ENCODE measurements at regions not wholly inside any gene's neighbourhood (a gene's known extent, or its start where the extent isn't known, plus 50 kb on each side); places are given as distances from the start of the nearest gene placed in this dataset.

DNA sequence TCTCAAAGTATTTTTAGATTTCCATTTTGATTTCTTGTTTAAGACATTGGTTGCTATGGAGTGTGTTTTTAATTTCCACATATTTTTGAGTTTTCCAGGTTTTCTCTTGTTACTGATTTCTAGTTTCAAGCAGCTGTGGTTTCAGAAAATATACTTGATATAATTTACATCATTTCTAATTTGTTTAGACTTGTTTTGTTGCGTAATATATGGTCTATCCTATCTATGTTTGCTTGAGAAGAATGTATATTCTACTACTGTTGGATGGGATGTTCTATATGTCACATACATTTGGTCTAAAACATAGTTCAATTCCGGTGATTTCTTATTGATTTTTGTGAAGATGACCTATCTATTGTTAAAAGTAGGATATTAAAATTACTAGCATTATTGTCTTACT lies 170.5 kb upstream of the EMCN start:
- H3K79me2 ChIP-seq (ENCODE audit: insufficient read depth, low read length) = no peaks in the 10 kb centered on the region
- no peak overlapping the region for H3K9ac ChIP-seq (ENCODE audit: low read length)
- TF ChIP-seq CTCF (IDR thresholded peaks at IDR 0.05 in 2 of 3, conservative IDR thresholded peaks at IDR 0.05 in 1 of 3; ENCODE audit: borderline replicate concordance in 1 of 3, insufficient read depth in 1 of 3, low read depth in 2 of 3, low read length in 2 of 3) (no peak), ZFX (IDR thresholded peaks at IDR 0.05) (no peak), RAD21 (IDR thresholded peaks at IDR 0.05; ENCODE audit: low read depth) (no peak), SRF (IDR thresholded peaks at IDR 0.05; ENCODE audit: low read depth) (no peak), EGR1 (IDR thresholded peaks at IDR 0.05; ENCODE audit: low read depth) (no peak), POLR2A (IDR thresholded peaks at IDR 0.05; ENCODE audit: borderline replicate concordance, extremely low read depth, insufficient read depth, insufficient read length) (no peak), REST (IDR thresholded peaks at IDR 0.05; ENCODE audit: low read depth) (no peak), YY1 (IDR thresholded peaks at IDR 0.05; ENCODE audit: extremely low read depth, insufficient replicate concordance, low read depth, low read length) (no peak), ATF3 (IDR thresholded peaks at IDR 0.05) (no peak), SIN3A (IDR thresholded peaks at IDR 0.05; ENCODE audit: low read depth) (no peak), CBX3 (IDR thresholded peaks at IDR 0.05; ENCODE audit: low read depth) (no peak), ZBTB33 (IDR thresholded peaks at IDR 0.05; ENCODE audit: extremely low read depth, insufficient replicate concordance, low read length) (no peak), POLR2AphosphoS5 (IDR thresholded peaks at IDR 0.05; ENCODE audit: low read depth, low read length) (no peak), TCF7L2 (IDR thresholded peaks at IDR 0.05; ENCODE audit: borderline replicate concordance, extremely low read depth, insufficient read depth, insufficient read length) (no peak), EZH2phosphoT487 (IDR thresholded peaks at IDR 0.05; ENCODE audit: borderline replicate concordance) (no peak), JUND (IDR thresholded peaks at IDR 0.05) (no peak)
- H4K20me1 ChIP-seq (ENCODE audit: insufficient read depth) = no peaks in the 10 kb centered on the region
- no peak overlapping the region for H3K4me3 ChIP-seq (replicated peaks in 1 of 2; ENCODE audit: low read depth in 1 of 2, low read length in 2 of 2)
- no peak overlapping the region for H3K4me2 ChIP-seq (ENCODE audit: low read length)
- H3K36me3 ChIP-seq (ENCODE audit: control insufficient read depth in 1 of 2, insufficient read depth in 2 of 2, low read length in 2 of 2) = no peaks in the 10 kb centered on the region
- H3K27me3 ChIP-seq (ENCODE audit: insufficient read depth, low read length) = no peaks in the 10 kb centered on the region
- no peaks in the 10 kb centered on the region for H3K9me2 ChIP-seq (ENCODE audit: insufficient read depth)
- H3K4me1 ChIP-seq (ENCODE audit: control insufficient read depth in 1 of 2, insufficient read depth in 2 of 2, low read length in 2 of 2) = no peaks in the 10 kb centered on the region
- DNase-seq (ENCODE audit: low read depth, low spot score) = no peak
- ATAC-seq = no peak
- no peak overlapping the region for H3K27ac ChIP-seq (ENCODE audit: low read depth, low read length)
- no peak overlapping the region for H2AFZ ChIP-seq (ENCODE audit: low read depth, low read length, poor library complexity, severe bottlenecking)
- RAD21 ChIA-PET (ENCODE audit: low non-redundant PET in 1 of 2, low total read pairs in 2 of 2, uncharacterized antibody in 2 of 2, unreplicated experiment in 2 of 2) = no interaction called here
- no TSS peak for BruUV-seq (replicated peaks)
- CTCF ChIA-PET = no interaction called here
- intact Hi-C loops (cut with micrococcal nuclease) = no loop called here
- no peaks in the 10 kb centered on the region for H3K9me3 ChIP-seq (ENCODE audit: control insufficient read depth in 1 of 2, insufficient read depth in 1 of 2, low read depth in 1 of 2, low read length in 2 of 2)
- POLR2A ChIA-PET = no interaction called here
